ENCODE measurements at regions not wholly inside any gene's neighbourhood (a gene's known extent, or its start where the extent isn't known, plus 50 kb on each side); places are given as distances from the start of the nearest gene placed in this dataset.

DNA sequence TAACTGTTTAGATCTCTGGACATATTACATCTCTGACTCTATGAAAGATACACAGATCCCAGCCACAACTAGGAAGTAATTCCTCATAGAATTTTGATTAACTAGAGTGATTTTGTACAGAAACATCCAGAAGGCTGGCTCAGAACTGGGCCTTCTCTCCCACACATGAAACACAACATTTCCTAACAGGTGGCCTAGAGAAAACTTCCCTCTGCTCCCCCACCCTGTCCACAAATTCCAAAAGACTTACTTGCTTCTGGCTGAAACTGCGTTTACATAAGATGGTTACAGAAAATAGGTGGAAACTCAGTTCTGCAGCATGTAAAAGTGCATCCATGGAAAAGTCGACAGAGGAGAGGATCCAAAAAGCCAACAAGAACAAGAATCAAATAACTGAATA is 132.9 kb downstream of the FZD1 start:
- Histone ChIP-seq H2AFZ (ENCODE audit: low read length) (no peak overlapping the region), H4K91ac (ENCODE audit: low read depth, low read length, poor library complexity) (no peak overlapping the region)
- no CpG with 5 or more reads among the region's 2 CpGs for WGBS, 2 donors (ENCODE audit: extremely low coverage in 2 of 2, insufficient read length in 2 of 2, insufficient replicate concordance in 1 of 2)

DNA sequence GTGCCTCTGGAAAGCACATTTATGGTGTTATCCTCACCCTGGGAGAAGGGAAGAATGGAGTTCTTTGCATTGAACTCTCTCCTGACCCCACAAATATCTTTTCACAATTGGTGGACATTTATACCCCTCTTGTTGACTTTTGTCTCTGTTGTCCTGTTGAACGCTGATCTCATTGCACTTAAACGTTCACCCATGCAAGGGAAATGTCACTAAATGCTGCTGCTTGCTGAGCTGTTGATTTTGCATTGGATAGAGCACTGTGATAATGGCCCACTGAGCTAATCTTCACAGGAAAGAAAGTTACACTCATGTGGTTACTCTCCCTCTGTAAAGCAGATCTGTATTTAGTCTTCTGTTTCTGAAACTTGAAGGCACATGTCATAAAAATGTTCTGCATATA is 133.4 kb downstream of the FZD1 start:
- Histone ChIP-seq H2BK5ac (ENCODE audit: low read length) (no peak overlapping the region), H2BK15ac (ENCODE audit: low read length) (no peak overlapping the region), H2AK5ac (ENCODE audit: low read depth, low read length) (no peak overlapping the region), H3K79me1 (ENCODE audit: low read depth, low read length) (no peaks in the 10 kb centered on the region), H3K9me3 (replicated peaks in 1 of 2; ENCODE audit: control insufficient read depth in 2 of 2, insufficient read depth in 1 of 2, low read depth in 1 of 2, low read length in 2 of 2) (no peaks in the 10 kb centered on the region), H2BK12ac (ENCODE audit: low read length) (no peak overlapping the region), H4K91ac (ENCODE audit: low read depth, low read length, poor library complexity) (no peak overlapping the region), H3K4me2 (ENCODE audit: insufficient read depth, low read length, poor library complexity, severe bottlenecking) (no peak overlapping the region), H2AFZ (ENCODE audit: low read length) (no peak overlapping the region), H3K27me3 (ENCODE audit: control insufficient read depth in 3 of 3, insufficient read depth in 3 of 3, low read depth in 1 of 3, low read length in 3 of 3) (no peaks in the 10 kb centered on the region), H4K8ac (ENCODE audit: low read depth, low read length) (no peak overlapping the region), H3K23ac (ENCODE audit: low read depth, low read length, poor library complexity) (no peak overlapping the region), H3K4me3 (ENCODE audit: low read length in 2 of 2) (no peak overlapping the region), H3K27ac (replicated peaks; ENCODE audit: low read length) (no peak overlapping the region), H3K18ac (ENCODE audit: low read length) (no peak overlapping the region), H3K36me3 (replicated peaks in 1 of 2; ENCODE audit: control insufficient read depth in 2 of 2, insufficient read depth in 2 of 2, low read length in 2 of 2) (no peaks in the 10 kb centered on the region), H3K14ac (ENCODE audit: low read length) (no peak overlapping the region), H2BK120ac (ENCODE audit: low read depth, low read length) (no peak overlapping the region), H3K4ac (ENCODE audit: low read length) (no peak overlapping the region), H3K4me1 (ENCODE audit: control insufficient read depth in 2 of 2, insufficient read depth in 1 of 2, low read depth in 1 of 2, low read length in 2 of 2) (peaks cover 0 to 3% of the 10 kb centered on the region in 2 donors), H3K9ac (ENCODE audit: low read depth, low read length, poor library complexity) (no peak overlapping the region)
- no CpG with 5 or more reads among the region's 2 CpGs for WGBS, 2 donors (ENCODE audit: extremely low coverage in 2 of 2, insufficient read length in 2 of 2, insufficient replicate concordance in 1 of 2)
- DNase-seq (ENCODE audit: low spot score): no peak

More for the DNA sequence above, 132.9 kb downstream of the FZD1 start:
- H3K9ac ChIP-seq (ENCODE audit: low read depth, low read length, poor library complexity): no peak overlapping the region
- H4K8ac ChIP-seq (ENCODE audit: low read depth, low read length): no peak overlapping the region
- no peak overlapping the region for H2BK5ac ChIP-seq (ENCODE audit: low read length)
- no peak overlapping the region for H3K14ac ChIP-seq (ENCODE audit: low read length)
- no peak overlapping the region for H2BK12ac ChIP-seq (ENCODE audit: low read length)
- H3K23ac ChIP-seq (ENCODE audit: low read depth, low read length, poor library complexity): no peak overlapping the region
- H2BK120ac ChIP-seq (ENCODE audit: low read depth, low read length): no peak overlapping the region
- H3K4ac ChIP-seq (ENCODE audit: low read length): no peak overlapping the region
- H2AK5ac ChIP-seq (ENCODE audit: low read depth, low read length): no peak overlapping the region
- H3K36me3 ChIP-seq (replicated peaks in 1 of 2; ENCODE audit: control insufficient read depth in 2 of 2, insufficient read depth in 2 of 2, low read length in 2 of 2): no peaks in the 10 kb centered on the region
- H2BK15ac ChIP-seq (ENCODE audit: low read length): no peak overlapping the region
- DNase-seq (ENCODE audit: low spot score): no peak
- H3K79me1 ChIP-seq (ENCODE audit: low read depth, low read length): no peaks in the 10 kb centered on the region
- H3K27ac ChIP-seq (replicated peaks; ENCODE audit: low read length): no peak overlapping the region
- no peak overlapping the region for H3K18ac ChIP-seq (ENCODE audit: low read length)
- H3K4me1 ChIP-seq (ENCODE audit: control insufficient read depth in 2 of 2, insufficient read depth in 1 of 2, low read depth in 1 of 2, low read length in 2 of 2): peaks cover 0 to 3% of the 10 kb centered on the region in 2 donors
- no peaks in the 10 kb centered on the region for H3K27me3 ChIP-seq (ENCODE audit: control insufficient read depth in 3 of 3, insufficient read depth in 3 of 3, low read depth in 1 of 3, low read length in 3 of 3)
- H3K4me3 ChIP-seq (ENCODE audit: low read length in 2 of 2): no peak overlapping the region
- H3K4me2 ChIP-seq (ENCODE audit: insufficient read depth, low read length, poor library complexity, severe bottlenecking): no peak overlapping the region
- H3K9me3 ChIP-seq (replicated peaks in 1 of 2; ENCODE audit: control insufficient read depth in 2 of 2, insufficient read depth in 1 of 2, low read depth in 1 of 2, low read length in 2 of 2): no peaks in the 10 kb centered on the region

- Histone ChIP-seq H3K4me2 (ENCODE audit: insufficient read depth, low read length, poor library complexity, severe bottlenecking) (no peak overlapping the region), H2BK12ac (ENCODE audit: low read length) (no peak overlapping the region), H3K9ac (ENCODE audit: low read depth, low read length, poor library complexity) (no peak overlapping the region), H3K23ac (ENCODE audit: low read depth, low read length, poor library complexity) (no peak overlapping the region), H3K36me3 (replicated peaks in 1 of 2; ENCODE audit: control insufficient read depth in 2 of 2, insufficient read depth in 2 of 2, low read length in 2 of 2) (no peaks in the 10 kb centered on the region), H2AK5ac (ENCODE audit: low read depth, low read length) (no peak overlapping the region), H2BK15ac (ENCODE audit: low read length) (no peak overlapping the region), H3K4me3 (ENCODE audit: low read length in 2 of 2) (no peak overlapping the region), H2BK5ac (ENCODE audit: low read length) (no peak overlapping the region), H3K4me1 (ENCODE audit: control insufficient read depth in 2 of 2, insufficient read depth in 1 of 2, low read depth in 1 of 2, low read length in 2 of 2) (peaks cover 0 to 3% of the 10 kb centered on the region in 2 donors), H3K18ac (ENCODE audit: low read length) (no peak overlapping the region), H4K8ac (ENCODE audit: low read depth, low read length) (no peak overlapping the region), H3K14ac (ENCODE audit: low read length) (no peak overlapping the region), H3K27ac (replicated peaks; ENCODE audit: low read length) (no peak overlapping the region), H2AFZ (ENCODE audit: low read length) (no peak overlapping the region), H3K9me3 (replicated peaks in 1 of 2; ENCODE audit: control insufficient read depth in 2 of 2, insufficient read depth in 1 of 2, low read depth in 1 of 2, low read length in 2 of 2) (no peaks in the 10 kb centered on the region), H4K91ac (ENCODE audit: low read depth, low read length, poor library complexity) (no peak overlapping the region), H3K4ac (ENCODE audit: low read length) (no peak overlapping the region), H2BK120ac (ENCODE audit: low read depth, low read length) (no peak overlapping the region), H3K27me3 (ENCODE audit: control insufficient read depth in 3 of 3, insufficient read depth in 3 of 3, low read depth in 1 of 3, low read length in 3 of 3) (no peaks in the 10 kb centered on the region), H3K79me1 (ENCODE audit: low read depth, low read length) (no peaks in the 10 kb centered on the region)
- no CpG with 5 or more reads among the region's 2 CpGs for WGBS, 2 donors (ENCODE audit: extremely low coverage in 2 of 2, insufficient read length in 2 of 2, insufficient replicate concordance in 1 of 2)
- no peak for DNase-seq (ENCODE audit: low spot score)
These were observed 134.1 kb downstream of the FZD1 start for GRCh38 chr7:91398341-91398740.

- H2AFZ ChIP-seq (ENCODE audit: low read length): no peak overlapping the region
- no peak overlapping the region for H4K8ac ChIP-seq (ENCODE audit: low read depth, low read length)
- H3K14ac ChIP-seq (ENCODE audit: low read length): no peak overlapping the region
- peaks cover 0 to 2% of the 10 kb centered on the region in 2 donors for H3K4me1 ChIP-seq (ENCODE audit: control insufficient read depth in 2 of 2, insufficient read depth in 1 of 2, low read depth in 1 of 2, low read length in 2 of 2)
- H3K4me3 ChIP-seq (ENCODE audit: low read length in 2 of 2): no peak overlapping the region
- no peak overlapping the region for H3K23ac ChIP-seq (ENCODE audit: low read depth, low read length, poor library complexity)
- no peak overlapping the region for H2BK120ac ChIP-seq (ENCODE audit: low read depth, low read length)
- H3K79me1 ChIP-seq (ENCODE audit: low read depth, low read length): no peaks in the 10 kb centered on the region
- H2BK15ac ChIP-seq (ENCODE audit: low read length): no peak overlapping the region
- H3K4ac ChIP-seq (ENCODE audit: low read length): no peak overlapping the region
- H2BK12ac ChIP-seq (ENCODE audit: low read length): no peak overlapping the region
- H4K91ac ChIP-seq (ENCODE audit: low read depth, low read length, poor library complexity): no peak overlapping the region
- no peak overlapping the region for H3K18ac ChIP-seq (ENCODE audit: low read length)
- no peak for DNase-seq (ENCODE audit: low spot score)
- no CpG with 5 or more reads among the region's 3 CpGs for WGBS, 2 donors (ENCODE audit: extremely low coverage in 2 of 2, insufficient read length in 2 of 2, insufficient replicate concordance in 1 of 2)
- H2BK5ac ChIP-seq (ENCODE audit: low read length): no peak overlapping the region
- no peak overlapping the region for H3K9ac ChIP-seq (ENCODE audit: low read depth, low read length, poor library complexity)
- H3K27ac ChIP-seq (replicated peaks; ENCODE audit: low read length): no peak overlapping the region
- H3K36me3 ChIP-seq (replicated peaks in 1 of 2; ENCODE audit: control insufficient read depth in 2 of 2, insufficient read depth in 2 of 2, low read length in 2 of 2): no peaks in the 10 kb centered on the region
- no peak overlapping the region for H3K4me2 ChIP-seq (ENCODE audit: insufficient read depth, low read length, poor library complexity, severe bottlenecking)
- no peak overlapping the region for H2AK5ac ChIP-seq (ENCODE audit: low read depth, low read length)
- no peaks in the 10 kb centered on the region for H3K27me3 ChIP-seq (ENCODE audit: control insufficient read depth in 3 of 3, insufficient read depth in 3 of 3, low read depth in 1 of 3, low read length in 3 of 3)
- no peaks in the 10 kb centered on the region for H3K9me3 ChIP-seq (replicated peaks in 1 of 2; ENCODE audit: control insufficient read depth in 2 of 2, insufficient read depth in 1 of 2, low read depth in 1 of 2, low read length in 2 of 2)
These were observed 141.0 kb downstream of the FZD1 start for GRCh38 chr7:91405092-91405788.
